NCI-H2107 (cell line): ENCODE measurements at regions not wholly inside any gene's neighbourhood (a gene's known extent, or its start where the extent isn't known, plus 50 kb on each side); places are given as distances from the start of the nearest gene placed in this dataset.
A peak's percentile ranks its signal among the peaks of the same experiment; 100 is the strongest.

Experiments
- DNase-seq: peaks from one replicate; lab custom pipeline; 2025; lab: John Stamatoyannopoulos, UW

GRCh38 chr3:145817870-145818483, 343.0 kb downstream of the PLOD2 start:
- no peak for DNase-seq

DNA sequence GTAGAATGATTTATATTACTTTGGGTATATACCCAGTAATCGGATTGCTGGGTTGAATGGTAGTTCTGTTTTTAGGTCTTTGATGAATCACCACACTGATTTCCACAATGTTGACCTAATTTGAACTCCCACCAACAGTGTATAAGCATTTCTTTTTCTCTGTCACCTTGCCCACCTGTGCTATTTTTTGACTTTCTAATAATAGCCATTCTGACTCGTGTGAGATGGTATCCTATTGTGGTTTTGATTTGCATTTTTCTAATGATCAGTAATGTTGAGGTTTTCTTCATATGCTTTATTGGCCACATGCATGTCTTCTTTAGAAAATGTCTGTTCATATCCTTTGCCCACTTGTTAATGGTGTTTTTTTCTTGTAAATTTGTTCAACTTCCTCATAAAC, 340.8 kb downstream of the PLOD2 start:
- DNase-seq: no peak

- DNase-seq: no peak
Observed at GRCh38 chr3:145842294-145842902, 318.6 kb downstream of the PLOD2 start.

GRCh38 chr3:145843561-145843960, 317.4 kb downstream of the PLOD2 start:
- DNase-seq: no peak

DNA sequence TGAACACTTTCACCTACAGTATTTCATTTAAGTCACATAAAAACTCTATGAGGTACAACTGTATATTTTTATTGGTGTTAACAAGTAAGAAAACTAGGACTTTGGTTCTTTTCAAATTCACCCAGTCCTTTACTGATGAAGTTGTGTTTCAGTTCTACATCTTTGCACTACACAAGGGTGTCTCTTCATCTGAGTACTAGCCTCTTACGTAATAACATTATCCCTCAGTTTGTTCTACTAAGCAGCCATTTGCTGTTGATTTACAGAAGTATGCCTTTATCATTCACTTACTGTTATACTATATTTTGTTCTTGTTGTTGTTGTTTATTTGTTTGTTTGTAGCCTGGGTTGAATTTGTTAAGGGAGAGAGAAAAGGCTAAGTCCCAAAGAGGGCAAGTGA, 311.9 kb downstream of the PLOD2 start:
- DNase-seq: no peak

GRCh38 chr3:145854499-145854898, 306.5 kb downstream of the PLOD2 start:
- no peak for DNase-seq

DNA sequence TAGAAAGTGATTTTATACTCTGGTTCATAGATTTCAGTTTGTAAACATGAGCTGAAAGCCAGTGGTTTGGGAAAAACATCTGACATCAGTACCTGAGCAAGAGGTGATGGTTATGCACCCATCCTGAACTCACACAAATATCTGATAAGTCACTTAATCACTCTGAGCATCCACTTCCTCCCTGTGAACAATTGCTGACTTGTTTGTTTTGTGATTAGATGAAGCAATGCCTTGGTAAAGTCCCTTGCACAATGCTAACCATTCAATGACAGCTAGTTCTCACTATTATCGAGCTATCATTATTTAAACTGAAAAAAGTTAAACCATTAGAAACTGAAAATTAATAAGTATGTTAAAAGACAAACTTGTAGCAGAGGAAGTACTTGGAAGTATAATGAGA, 303.0 kb downstream of the PLOD2 start:
- no peak for DNase-seq

DNA sequence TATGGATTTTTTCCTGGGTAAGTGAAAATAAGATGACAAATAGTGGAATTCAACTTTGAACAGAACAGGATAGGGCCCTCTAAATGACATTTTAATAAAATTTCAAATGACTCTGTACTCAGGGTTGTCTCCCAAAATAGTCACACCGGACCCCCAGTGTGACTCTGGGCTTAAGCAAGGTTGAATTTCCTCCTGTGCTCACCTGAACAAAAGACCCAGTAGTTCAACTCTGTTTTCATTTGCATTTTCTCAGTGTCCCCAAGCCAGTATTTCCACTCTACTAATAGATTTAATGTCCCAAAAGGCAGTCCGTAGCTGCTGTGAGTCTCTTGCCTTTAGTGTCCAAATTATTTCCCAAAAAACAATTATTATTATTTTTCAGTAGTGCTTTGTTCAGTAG, 296.6 kb downstream of the PLOD2 start:
- no peak for DNase-seq

DNA sequence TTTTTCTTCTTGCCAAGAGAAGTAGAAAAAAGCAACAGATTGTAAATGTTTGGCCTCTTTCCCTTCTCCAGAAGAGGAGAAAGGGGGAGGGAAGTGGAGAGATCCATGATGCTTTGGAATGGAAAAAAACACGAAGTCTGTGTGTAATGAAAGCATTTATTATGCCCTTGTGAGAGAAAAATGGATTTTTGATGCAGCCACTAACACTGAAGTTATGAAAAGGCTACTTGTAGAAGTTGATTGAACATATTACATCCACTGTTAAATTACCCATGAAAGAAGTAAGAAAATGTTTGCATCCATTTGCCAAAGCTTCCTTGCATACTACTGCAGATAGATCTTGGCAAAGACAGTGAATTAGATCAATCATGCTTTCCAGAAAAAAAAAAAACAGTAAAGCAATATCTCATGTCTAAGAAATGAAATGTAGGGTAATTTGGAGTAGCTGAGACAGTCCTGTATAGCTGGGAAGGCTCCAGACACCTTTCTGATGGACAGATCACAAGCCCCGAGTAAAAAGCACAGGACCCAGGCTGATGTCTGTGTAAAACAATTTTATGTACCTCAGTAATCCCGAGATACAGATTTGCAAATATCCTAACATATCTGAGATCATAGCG, 295.5 kb downstream of the PLOD2 start:
- no peak for DNase-seq

GRCh38 chr3:145869958-145870357, 291.0 kb downstream of the PLOD2 start:
- no peak for DNase-seq

GRCh38 chr3:145882436-145882835, 278.5 kb downstream of the PLOD2 start:
- no peak for DNase-seq

GRCh38 chr3:145889730-145890129, 271.3 kb downstream of the PLOD2 start:
- DNase-seq: no peak

- no peak for DNase-seq
Observed at GRCh38 chr3:145892869-145893268, 268.1 kb downstream of the PLOD2 start.

GRCh38 chr3:145893331-145893730, 267.7 kb downstream of the PLOD2 start:
- DNase-seq: no peak

- no peak for DNase-seq
Observed at GRCh38 chr3:145898487-145898886, 262.5 kb downstream of the PLOD2 start.

DNA sequence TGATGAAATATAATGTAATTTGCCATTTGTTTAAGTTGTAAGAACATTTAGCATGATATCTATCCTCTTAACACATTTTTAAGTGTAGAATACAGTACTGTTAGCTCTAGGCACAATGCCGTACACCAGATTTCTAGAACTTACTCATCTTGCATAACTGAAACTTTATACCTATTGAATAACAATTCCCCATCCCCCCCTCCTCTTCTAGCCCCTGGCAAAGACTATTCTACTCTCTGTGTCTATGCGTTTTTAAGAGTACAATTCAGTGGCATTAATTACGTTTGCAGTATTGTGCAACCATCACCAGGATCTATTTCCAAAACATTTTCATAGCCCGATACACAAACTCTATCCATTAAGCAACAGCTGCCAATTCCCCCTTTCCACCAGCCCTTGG, 261.7 kb downstream of the PLOD2 start:
- peak; percentile 51 for DNase-seq

DNA sequence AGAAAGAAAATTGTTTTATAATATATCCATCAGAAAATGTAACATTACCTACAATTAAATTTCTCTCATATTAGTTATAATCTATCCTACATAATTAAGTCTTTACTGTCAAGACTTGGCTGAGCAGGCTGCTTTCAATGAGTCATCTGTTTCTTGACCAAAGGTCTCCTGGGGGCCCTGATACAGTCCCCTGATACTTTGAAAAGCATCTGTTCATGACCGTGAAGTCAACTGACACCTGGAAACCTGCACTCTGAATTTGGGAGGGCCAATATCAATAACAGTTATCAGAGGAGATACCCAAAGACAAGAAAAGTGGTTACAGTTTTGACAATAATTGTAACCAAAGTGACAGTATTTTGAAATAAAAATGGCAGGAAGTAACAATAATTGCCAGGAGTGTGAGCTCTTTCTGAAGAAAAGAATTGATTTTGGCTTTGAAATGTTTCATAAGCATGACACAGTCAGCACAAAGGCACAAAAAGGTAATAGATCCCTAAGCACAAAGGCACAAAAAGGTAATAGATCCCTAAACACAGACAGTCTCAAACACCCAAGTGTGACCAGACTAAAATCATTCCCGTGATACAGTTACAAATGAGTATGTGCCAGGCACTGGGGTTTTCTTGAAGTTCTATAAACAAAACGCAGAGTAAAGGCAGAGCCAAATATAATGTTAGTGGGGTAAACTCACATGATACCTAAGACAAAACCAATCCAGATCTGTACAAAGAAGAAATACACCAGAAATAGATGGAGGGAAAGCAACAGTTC, 260.7 kb downstream of the PLOD2 start:
- no peak for DNase-seq

- DNase-seq: no peak
Observed at GRCh38 chr3:145902166-145902565, 258.8 kb downstream of the PLOD2 start.

DNA sequence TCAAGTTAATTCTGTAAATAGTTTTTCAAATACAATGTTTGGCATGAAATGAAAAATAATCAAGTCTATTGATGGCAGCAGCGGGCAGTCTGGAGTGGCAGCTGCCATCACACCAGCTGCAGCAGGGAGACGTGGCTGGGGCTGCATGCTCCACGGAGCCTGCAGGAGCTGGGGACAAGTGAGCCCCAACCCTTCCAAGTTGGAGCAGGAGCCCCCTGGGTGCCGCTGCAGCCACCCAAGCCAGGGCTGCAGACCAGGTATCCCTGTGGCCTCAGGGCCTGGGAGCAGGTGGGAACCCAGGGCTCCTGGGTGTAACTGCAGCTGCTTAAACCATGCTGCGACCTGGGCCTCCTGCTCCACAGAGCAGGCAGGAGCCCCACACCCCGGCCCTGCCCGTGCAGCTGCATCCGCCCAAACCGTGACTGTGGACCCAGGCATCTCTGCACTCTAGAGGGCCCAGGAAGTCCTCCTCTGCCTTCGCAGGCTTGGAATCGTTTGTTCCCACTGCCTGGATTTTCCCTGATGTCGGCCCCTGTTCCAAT, 257.4 kb downstream of the PLOD2 start:
- no peak for DNase-seq

- DNase-seq: no peak
Observed at GRCh38 chr3:145904138-145904537, 256.8 kb downstream of the PLOD2 start.

DNA sequence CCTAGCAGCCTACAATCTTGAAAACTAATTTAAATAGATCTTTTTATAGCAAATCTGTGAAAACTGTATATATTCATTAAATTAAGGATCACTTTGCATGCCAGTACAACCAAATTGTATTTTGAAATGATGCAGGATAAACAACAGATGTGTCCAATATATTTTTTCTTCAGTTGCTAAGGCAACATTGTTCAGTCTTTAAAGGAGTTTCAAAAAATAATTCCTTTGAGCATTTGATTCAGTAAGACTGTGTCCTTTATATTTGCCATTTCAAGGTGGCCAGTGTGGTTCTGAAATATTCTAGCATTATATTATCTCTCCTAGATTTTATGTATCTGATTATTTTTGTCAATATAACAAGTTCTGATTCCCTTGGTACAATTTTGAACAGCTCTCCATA, 254.7 kb downstream of the PLOD2 start:
- DNase-seq: no peak

- DNase-seq: no peak
Observed at GRCh38 chr3:145906755-145907154, 254.2 kb downstream of the PLOD2 start.

DNA sequence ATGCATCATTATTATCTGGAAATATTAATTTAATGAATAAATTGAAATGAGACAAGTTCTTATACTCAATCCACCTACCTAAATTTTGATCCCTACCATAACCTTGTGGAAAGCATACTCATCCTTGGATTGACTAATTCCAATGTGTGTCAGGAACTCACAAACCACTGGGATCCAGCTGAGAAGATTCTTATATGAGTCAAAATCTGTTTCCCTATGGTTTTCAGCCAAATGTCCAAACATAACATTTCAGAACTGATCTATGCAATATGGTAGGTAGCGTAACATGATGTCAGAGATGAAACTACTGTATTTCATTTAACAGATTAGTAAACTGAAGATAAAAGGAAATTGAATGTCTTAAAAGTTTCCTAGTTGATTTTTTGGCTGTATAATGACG, 250.0 kb downstream of the PLOD2 start:
- DNase-seq: no peak
